IMR-90 (cell line): ENCODE measurements at regions not wholly inside any gene's neighbourhood (a gene's known extent, or its start where the extent isn't known, plus 50 kb on each side); places are given as distances from the start of the nearest gene placed in this dataset.

Experiments used
- ATAC-seq: fragments of 200-7000 bp; cut with Tn5 transposase; 2 replicates; pipeline ENCODE4 v1.9.1; 2020; ENCODE audit warnings: low read depth, mild to moderate bottlenecking, moderate library complexity
- BruUV-seq: library from RNA; stranded (reverse); fragments of 400-500 nt; replicated peaks from 2 replicates; lab custom pipeline; 2021; lab: Mats Ljungman, UMichigan
- CTCF ChIA-PET: fragments of 300-600 bp; formaldehyde crosslinking; extraction: SDS; loops from one replicate; lab custom pipeline; 2021; ENCODE audit warnings: antibody characterized with exemption; lab: Yijun Ruan, JAX
- POLR2A ChIA-PET: fragments of 300-600 bp; sonication (Branson Sonifier 250); formaldehyde crosslinking; loops from one replicate; lab custom pipeline; 2022; ENCODE audit warnings: antibody characterized with exemption; ENCODE audit not compliant: unreplicated experiment; lab: Charles Lee
- DNase-seq: peaks from one replicate; pipeline ENCODE4 v3.0.0; 2013
- H2AFZ ChIP-seq: replicated peaks from 2 replicates; pipeline ENCODE3; 2013; ENCODE audit warnings: low read length, mild to moderate bottlenecking; ENCODE audit not compliant: poor library complexity
- H2AK5ac ChIP-seq: 2 replicates; pipeline ENCODE4 v1.6.1; 2013; ENCODE audit warnings: low read depth, low read length, inconsistent platforms
- H2AK9ac ChIP-seq: replicated peaks from 2 replicates; pipeline ENCODE3; 2013; ENCODE audit warnings: mild to moderate bottlenecking, low read depth, low read length, moderate library complexity; ENCODE audit not compliant: poor library complexity
- H2BK120ac ChIP-seq: 2 replicates; pipeline ENCODE4 v1.6.1; 2013; ENCODE audit warnings: low read depth, low read length, inconsistent platforms
- H2BK15ac ChIP-seq: 3 replicates; pipeline ENCODE4 v1.6.1; 2013; ENCODE audit warnings: low read depth, low read length, inconsistent platforms
- H2BK20ac ChIP-seq: 2 replicates; pipeline ENCODE4 v1.6.1; 2013; ENCODE audit warnings: low read depth, mild to moderate bottlenecking, inconsistent platforms, low read length, moderate library complexity
- H2BK5ac ChIP-seq: 2 replicates; pipeline ENCODE4 v1.6.1; 2013; ENCODE audit warnings: mild to moderate bottlenecking, low read depth, low read length, inconsistent platforms; ENCODE audit not compliant: poor library complexity, severe bottlenecking
- H3K14ac ChIP-seq: replicated peaks from 2 replicates; pipeline ENCODE4 v1.6.1; 2013; ENCODE audit warnings: low read depth, low read length, inconsistent platforms
- H3K18ac ChIP-seq: 2 replicates; pipeline ENCODE4 v1.6.1; 2013; ENCODE audit warnings: low read depth, low read length, control low read depth
- H3K23ac ChIP-seq: 2 replicates; pipeline ENCODE4 v1.6.1; 2013; ENCODE audit warnings: low read depth, low read length, inconsistent platforms
- H3K27ac ChIP-seq: 2 replicates; pipeline ENCODE4 v1.5.1; 2013; ENCODE audit warnings: mild to moderate bottlenecking, control low read depth, low read length; ENCODE audit not compliant: insufficient read depth
- H3K27me3 ChIP-seq: 2 replicates; pipeline ENCODE4 v1.6.1; 2013; ENCODE audit warnings: low read length; ENCODE audit not compliant: control insufficient read depth, insufficient read depth
- H3K36me3 ChIP-seq: 2 replicates; pipeline ENCODE4 v1.6.1; 2013; ENCODE audit warnings: low read length, mixed read lengths; ENCODE audit not compliant: control insufficient read depth, insufficient read depth
- H3K4ac ChIP-seq: 2 replicates; pipeline ENCODE4 v1.6.1; 2013; ENCODE audit warnings: low read depth, low read length, inconsistent platforms
- H3K4me1 ChIP-seq: 2 replicates; pipeline ENCODE4 v1.6.1; 2013; ENCODE audit warnings: low read length, mixed read lengths; ENCODE audit not compliant: control insufficient read depth, insufficient read depth
- H3K4me2 ChIP-seq: 2 replicates; pipeline ENCODE4 v1.6.1; 2013; ENCODE audit warnings: low read depth, mild to moderate bottlenecking, control low read depth, low read length, moderate library complexity
- H3K4me3 ChIP-seq: 2 replicates; pipeline ENCODE4 v1.5.1; 2013; ENCODE audit warnings: low read depth, mild to moderate bottlenecking, control low read depth, low read length, moderate library complexity; ENCODE audit not compliant: insufficient read depth
- H3K56ac ChIP-seq: 2 replicates; pipeline ENCODE4 v1.6.1; 2013; ENCODE audit warnings: low read length, inconsistent platforms; ENCODE audit not compliant: insufficient read depth; ENCODE audit errors: extremely low read depth
- H3K79me1 ChIP-seq, 2 experiments: 2 replicates each; pipeline ENCODE4 v1.6.1; 2013; ENCODE audit warnings: low read length in 2 of 2, inconsistent platforms in 1 of 2, low read depth in 1 of 2
- H3K9ac ChIP-seq: 2 replicates; pipeline ENCODE4 v1.6.1; 2013; ENCODE audit warnings: low read depth, low read length, control low read depth
- H3K9me1 ChIP-seq: 2 replicates; pipeline ENCODE4 v1.6.1; 2013; ENCODE audit warnings: low read length, inconsistent platforms; ENCODE audit not compliant: insufficient read depth
- H3K9me3 ChIP-seq: 2 replicates; pipeline ENCODE4 v1.6.1; 2013; ENCODE audit warnings: low read length; ENCODE audit not compliant: control insufficient read depth, insufficient read depth
- H4K20me1 ChIP-seq: 2 replicates; pipeline ENCODE4 v1.6.1; 2013; ENCODE audit warnings: low read length, inconsistent platforms; ENCODE audit not compliant: insufficient read depth
- H4K5ac ChIP-seq: 2 replicates; pipeline ENCODE4 v1.6.1; 2013; ENCODE audit warnings: mild to moderate bottlenecking, low read depth, low read length, control low read depth
- H4K8ac ChIP-seq, 2 experiments: 2 replicates each; pipeline ENCODE4 v1.6.1; 2013; ENCODE audit warnings: low read depth in 2 of 2, low read length in 2 of 2, control low read depth in 1 of 2, inconsistent platforms in 1 of 2
- H4K91ac ChIP-seq: 2 replicates; pipeline ENCODE4 v1.6.1; 2013; ENCODE audit warnings: low read depth, low read length, inconsistent platforms; ENCODE audit not compliant: insufficient read depth
- CEBPB ChIP-seq: IDR thresholded peaks from 2 replicates; pipeline ENCODE4 v1.6.1; 2012; ENCODE audit warnings: low read depth, low read length, improper control_type of control experiment
- RAD21 ChIP-seq: IDR thresholded peaks from 2 replicates; pipeline ENCODE4 v1.6.1; 2012; ENCODE audit warnings: low read length, improper control_type of control experiment
- WGBS, 2 experiments: methylation state at CpG; one replicate each; pipeline versions ENCODE4 v1.1.5 to v1.1.7; 2013; ENCODE audit warnings: missing lambda C conversion rate in 2 of 2; ENCODE audit not compliant: insufficient read length in 1 of 2; ENCODE audit errors: extremely low coverage in 2 of 2; 5-methylcytosine and 5-hydroxymethylcytosine counted together
- dilution Hi-C: fragments of 300-500 bp; cut with HindIII; formaldehyde crosslinking; loops from one replicate; pipeline ENCODE4 v1.14.3; 2018; ENCODE audit warnings: low sequenced_read_pairs; ENCODE audit not compliant: unreplicated experiment
- in situ Hi-C: fragments of 300-500 bp; cut with MboI; formaldehyde crosslinking; loops from 3 replicates; pipeline ENCODE4 v1.14.3; 2019; ENCODE audit warnings: low sequenced_read_pairs, inconsistent platforms, mixed read lengths
- intact Hi-C: fragments of 100-400 bp; cut with micrococcal nuclease; formaldehyde crosslinking; loops from 2 replicates; pipeline ENCODE4 v1.10.0; 2022

DNA sequence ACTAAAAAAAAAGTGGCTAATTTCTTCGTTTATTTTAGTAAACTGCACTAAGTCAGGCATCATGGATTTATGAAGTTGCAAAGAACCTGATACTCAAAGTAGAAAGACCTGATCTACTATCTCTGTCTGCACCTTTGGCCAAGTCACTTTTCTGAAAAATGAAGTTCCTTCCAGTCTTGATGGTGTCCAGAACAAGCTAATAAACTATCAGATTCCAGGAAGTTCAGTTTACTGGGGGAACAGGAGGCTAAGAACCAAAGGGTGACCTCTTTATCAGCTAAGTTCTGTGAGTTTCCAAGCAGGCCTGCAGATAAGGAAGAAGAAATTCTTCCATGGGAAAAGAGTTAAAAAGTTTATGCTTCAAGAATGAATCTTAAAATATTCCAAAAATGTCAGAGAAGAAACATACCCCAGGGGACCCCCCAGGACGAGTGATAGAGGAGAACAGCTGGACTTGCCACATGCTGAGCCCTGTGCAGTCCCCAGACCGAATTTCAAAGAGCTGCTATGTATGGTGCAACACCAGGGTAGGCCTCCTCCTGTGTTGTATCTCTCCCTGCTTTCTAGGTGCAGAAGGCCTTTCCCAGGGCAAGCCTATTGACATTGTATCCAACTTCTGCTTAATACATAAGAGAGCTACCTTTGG is 72.8 kb upstream of the FGGY start:
- in situ Hi-C loops (no loop called here), dilution Hi-C loops (no loop called here), intact Hi-C loops (no loop called here)
- H2BK15ac ChIP-seq, result no peak overlapping the region
- no peak overlapping the region for H3K4me2 ChIP-seq
- H2BK120ac ChIP-seq, result no peak overlapping the region
- no peak overlapping the region for H4K8ac ChIP-seq
- H3K4me3 ChIP-seq, result no peak overlapping the region
- 33% methylated on average over 1 of the region's 3 CpGs; no CpG with 5 or more reads in 1 of the 2 experiments for WGBS, 2 experiments
- H2AK9ac ChIP-seq, result no peak overlapping the region
- no peak overlapping the region for H3K56ac ChIP-seq
- H3K18ac ChIP-seq, result peak overlapping the region; percentile 64; the same call in 1 of the 2 replicates
- DNase-seq (peak; percentile 20), ATAC-seq (peak; percentile 56)
- no peak overlapping the region for H3K23ac ChIP-seq
- H3K9me1 ChIP-seq, result no peaks in the 10 kb centered on the region
- TF ChIP-seq RAD21 (no peak), CEBPB (0 out of 2 replicates have a peak, but pooled peaks have one; percentile 7)
- peaks cover 5% of the 10 kb centered on the region for H3K4me1 ChIP-seq
- H4K91ac ChIP-seq, result no peak overlapping the region
- H2BK5ac ChIP-seq, result no peak overlapping the region
- CTCF ChIA-PET, result interaction anchor here (0.8 kb wide), 1 partner anchor 22 kb away, joined by 3 read pairs; no protein-coding TSS in a partner anchor
- POLR2A ChIA-PET, result no interaction called here
- BruUV-seq, result no TSS peak
- H4K20me1 ChIP-seq, result no peaks in the 10 kb centered on the region
- no peak overlapping the region for H3K27ac ChIP-seq
- H4K5ac ChIP-seq, result no peak overlapping the region; the same call in 1 of the 2 replicates
- no peaks in the 10 kb centered on the region for H3K9me3 ChIP-seq
- H2AK5ac ChIP-seq, result no peak overlapping the region
- no peak overlapping the region for H3K9ac ChIP-seq
- H3K27me3 ChIP-seq, result no peaks in the 10 kb centered on the region
- H3K4ac ChIP-seq, result no peak overlapping the region
- H3K79me1 ChIP-seq, result no peaks in the 10 kb centered on the region
- no peaks in the 10 kb centered on the region for H3K36me3 ChIP-seq
- no peak overlapping the region for H2AFZ ChIP-seq
- H3K14ac ChIP-seq, result no peak overlapping the region
- 0 out of 2 replicates have a peak overlapping the region, but pooled peaks have one; percentile 17 for H2BK20ac ChIP-seq
